ENCODE measurements at regions not wholly inside any gene's neighbourhood (a gene's known extent, or its start where the extent isn't known, plus 50 kb on each side); places are given as distances from the start of the nearest gene placed in this dataset.

DNA sequence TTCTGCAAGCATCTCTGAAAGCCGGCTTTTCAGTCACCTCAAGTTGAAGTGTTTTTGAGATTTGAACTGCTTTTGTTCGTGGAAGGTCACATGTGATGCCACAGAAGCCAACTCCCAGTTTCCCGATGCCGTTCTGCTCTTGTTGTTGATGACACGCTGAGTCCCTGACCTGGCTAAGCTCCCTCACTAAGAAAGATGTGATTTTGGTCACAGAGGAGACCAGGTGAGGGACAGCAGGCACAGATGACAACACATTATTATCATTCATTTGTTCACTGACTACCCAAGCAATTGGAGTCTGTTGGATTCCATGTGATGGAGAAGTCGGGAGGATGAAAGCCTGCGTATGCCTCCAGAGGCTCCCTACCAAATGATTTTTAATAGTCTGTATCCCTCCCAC is 822.4 kb upstream of the RBFOX1 start:
- DNase-seq (ENCODE audit: low spot score) = no peak

DNA sequence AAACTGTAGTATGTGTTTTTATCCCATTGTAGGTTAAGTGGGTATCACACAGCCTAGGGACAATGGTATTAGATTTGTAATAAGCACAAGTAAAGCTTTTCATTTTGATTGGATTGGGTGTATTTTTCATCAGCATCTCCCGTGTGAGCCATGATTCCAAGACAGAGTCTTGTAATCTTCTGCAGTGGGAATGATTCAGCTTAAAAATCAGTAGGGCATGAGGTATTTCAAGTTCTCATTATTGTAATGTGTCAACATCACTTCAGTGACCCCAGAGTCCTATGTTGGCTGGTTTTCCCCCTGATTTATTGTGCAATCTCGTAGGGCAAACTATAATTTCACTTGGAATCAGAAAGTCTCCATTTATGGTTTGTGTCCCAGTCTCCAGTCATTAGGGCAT is 833.2 kb upstream of the RBFOX1 start:
- no peak for DNase-seq (ENCODE audit: low spot score)

- no peak for DNase-seq (ENCODE audit: low spot score)
Measured at GRCh38 chr16:6498858-6499257, 833.8 kb upstream of the RBFOX1 start.

DNA sequence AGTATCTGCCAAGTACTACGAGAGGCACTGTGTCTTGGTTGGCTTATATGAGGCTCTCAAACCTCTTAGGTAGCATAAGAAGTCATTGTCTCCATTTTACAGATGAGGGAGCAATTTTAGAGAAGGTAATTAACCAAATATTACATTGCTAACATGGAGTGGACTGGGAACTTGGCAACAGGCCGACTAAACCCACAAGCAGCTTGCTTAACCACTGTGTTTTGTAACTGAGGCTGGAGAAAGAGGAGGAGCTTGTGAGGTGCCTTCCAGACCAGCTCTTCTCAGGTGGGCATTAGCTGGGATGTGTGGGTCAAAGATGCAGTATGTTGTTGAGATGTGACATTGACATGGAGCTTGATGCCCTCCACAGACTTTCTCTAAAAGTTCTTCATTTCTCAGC is 835.6 kb upstream of the RBFOX1 start:
- DNase-seq (ENCODE audit: low spot score) = no peak

GRCh38 chr16:6495486-6496210 is 837.0 kb upstream of the RBFOX1 start:
- DNase-seq (ENCODE audit: low spot score) = peak; percentile 11

GRCh38 chr16:6494716-6495115 is 837.9 kb upstream of the RBFOX1 start:
- no peak for DNase-seq (ENCODE audit: low spot score)

DNA sequence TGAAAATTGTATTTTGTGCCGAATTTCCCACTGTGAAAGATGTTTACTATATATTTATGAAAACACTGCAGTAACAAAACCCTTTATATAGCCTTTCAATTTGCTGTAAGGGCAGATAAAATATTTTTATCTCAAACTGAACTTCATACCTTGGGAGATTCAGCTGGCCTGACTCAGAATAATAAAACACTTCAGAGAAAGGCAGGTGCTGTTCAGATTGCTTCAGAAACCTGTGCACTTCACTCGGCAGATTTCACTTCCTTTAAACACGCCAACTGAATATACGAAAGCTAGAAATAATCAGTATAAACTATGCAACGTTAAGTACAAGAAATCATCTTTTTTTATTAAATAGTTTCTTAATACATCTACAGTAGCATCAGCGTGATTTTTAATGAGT is 839.1 kb upstream of the RBFOX1 start:
- no peak for DNase-seq (ENCODE audit: low spot score)

DNA sequence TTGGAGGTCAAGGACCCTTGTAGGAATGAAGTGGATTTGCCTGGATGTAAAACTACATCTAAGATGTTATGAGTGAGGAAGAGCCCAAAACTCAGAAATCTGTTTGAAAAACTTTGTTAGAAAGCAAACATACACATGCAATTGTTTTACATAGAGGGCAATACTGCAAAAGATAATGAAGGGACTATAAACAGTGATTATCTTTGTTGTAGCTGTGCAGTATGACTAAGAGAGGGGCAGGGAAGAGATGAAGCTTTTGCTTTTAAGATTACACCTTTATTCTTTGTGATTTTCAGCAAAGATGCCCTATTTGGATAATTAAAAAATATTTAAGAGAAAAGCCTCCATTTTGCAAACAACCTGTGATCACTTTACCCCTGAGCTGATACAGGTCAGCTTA is 839.9 kb upstream of the RBFOX1 start:
- no peak for DNase-seq (ENCODE audit: low spot score)

GRCh38 chr16:6484935-6485334 is 847.7 kb upstream of the RBFOX1 start:
- DNase-seq (ENCODE audit: low spot score) = no peak

DNA sequence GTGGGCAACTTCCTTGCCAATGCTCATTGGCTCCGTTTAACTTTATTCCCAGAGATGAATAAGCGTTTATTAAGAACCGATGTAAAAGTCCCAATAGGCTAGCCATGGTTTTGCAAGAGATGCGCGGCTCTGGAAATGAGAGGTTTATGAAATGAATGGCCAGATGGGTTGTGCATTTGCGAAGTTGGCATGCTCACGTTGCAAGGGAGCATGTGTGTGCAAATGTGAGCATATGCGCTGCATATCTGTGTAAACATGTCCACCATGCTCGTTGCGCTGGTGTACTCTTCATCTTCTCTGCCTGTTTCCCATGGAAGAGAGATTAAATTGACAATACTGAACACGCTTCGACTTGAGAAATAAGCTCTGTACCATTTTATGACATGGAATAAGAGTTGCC is 848.6 kb upstream of the RBFOX1 start:
- DNase-seq (ENCODE audit: low spot score) = peak; percentile 16

GRCh38 chr16:6483469-6484033 is 849.1 kb upstream of the RBFOX1 start:
- DNase-seq (ENCODE audit: low spot score) = peak; percentile 42

- peak; percentile 36 for DNase-seq (ENCODE audit: low spot score)
Measured at GRCh38 chr16:6482696-6483468, 849.8 kb upstream of the RBFOX1 start.

GRCh38 chr16:6481894-6482293 is 850.8 kb upstream of the RBFOX1 start:
- DNase-seq (ENCODE audit: low spot score) = no peak

GRCh38 chr16:6453742-6454141 is 878.9 kb upstream of the RBFOX1 start:
- DNase-seq (ENCODE audit: low spot score) = no peak

- no peak for DNase-seq (ENCODE audit: low spot score)
Measured at GRCh38 chr16:6447021-6447790, 885.4 kb upstream of the RBFOX1 start.

- DNase-seq (ENCODE audit: low spot score) = no peak
Measured at GRCh38 chr16:6446370-6446769, 886.3 kb upstream of the RBFOX1 start.

DNA sequence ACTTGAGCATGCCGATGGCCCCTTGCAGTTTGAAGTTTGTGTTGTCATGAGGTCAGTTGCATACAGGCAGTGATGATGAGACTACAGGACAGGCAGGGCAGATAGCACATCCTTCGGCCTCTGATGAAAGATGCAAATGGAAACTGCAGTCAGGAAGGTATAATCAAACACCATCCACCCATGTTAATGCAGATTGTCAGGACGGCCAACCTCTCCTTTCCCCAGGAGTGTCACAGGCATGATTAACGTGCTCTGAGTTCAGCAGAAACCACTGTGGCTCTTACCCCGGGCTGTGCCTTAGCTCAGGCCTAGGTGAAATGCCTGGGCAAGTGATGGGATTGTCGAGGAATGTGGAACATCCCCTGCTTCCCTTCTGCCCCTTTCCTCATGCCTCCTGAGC is 893.5 kb upstream of the RBFOX1 start:
- no peak for DNase-seq (ENCODE audit: low spot score)

DNA sequence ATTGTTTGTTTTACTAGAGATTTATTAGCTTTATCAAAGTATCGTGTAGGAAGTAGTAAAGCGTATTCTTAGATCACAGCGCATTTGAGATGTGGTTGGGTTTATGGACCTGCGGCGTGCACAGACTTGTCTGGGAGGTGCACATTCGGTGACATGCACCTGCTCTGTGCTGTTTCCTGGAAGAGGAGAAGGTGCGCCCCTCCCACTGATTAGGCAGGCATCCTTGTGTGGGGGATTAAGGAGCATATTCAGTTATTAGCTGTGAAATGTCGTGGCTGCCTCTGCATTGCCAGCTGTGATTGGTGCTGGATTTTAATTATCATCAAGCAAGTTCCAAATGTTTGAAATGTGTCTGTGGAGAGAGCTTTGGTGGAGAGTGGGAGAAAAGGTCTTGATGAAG is 903.8 kb upstream of the RBFOX1 start:
- no peak for DNase-seq (ENCODE audit: low spot score)

DNA sequence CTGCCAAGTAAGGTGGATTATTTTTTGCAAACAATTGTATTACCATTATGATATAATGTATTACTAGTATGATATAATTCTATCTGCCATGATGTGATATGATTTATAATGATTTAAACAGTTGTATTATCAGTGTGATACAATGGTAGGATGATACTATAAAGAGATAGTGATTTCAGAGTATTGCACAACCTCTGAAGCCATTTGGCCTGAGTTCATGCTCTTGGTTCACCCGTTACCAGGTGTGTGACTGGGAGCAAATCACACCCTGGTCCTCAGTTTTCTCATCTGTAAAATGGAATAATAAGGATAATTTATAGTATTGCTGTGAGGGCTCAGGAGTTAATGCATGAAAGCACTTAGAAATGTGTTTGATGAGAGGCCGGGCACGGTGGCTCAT is 905.0 kb upstream of the RBFOX1 start:
- DNase-seq (ENCODE audit: low spot score) = no peak

DNA sequence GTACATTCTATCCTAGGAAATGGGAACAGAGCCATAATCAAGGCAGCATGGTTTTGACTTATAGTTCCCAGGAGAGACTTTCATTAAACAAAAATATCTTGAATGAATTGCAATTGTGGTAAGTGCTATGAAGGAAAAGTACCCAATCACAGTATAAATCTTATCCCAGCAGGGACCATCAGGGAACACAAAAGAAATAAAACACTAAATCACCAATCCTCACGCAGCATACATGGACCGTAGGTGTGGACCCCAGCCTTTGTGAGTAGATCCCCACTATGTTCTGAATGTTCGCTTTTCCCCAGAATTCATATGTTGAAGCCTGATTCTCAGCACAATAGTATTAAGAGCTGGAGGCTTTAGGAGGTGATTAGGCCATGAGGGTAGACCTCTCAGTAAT is 925.0 kb upstream of the RBFOX1 start:
- no peak for DNase-seq (ENCODE audit: low spot score)

DNA sequence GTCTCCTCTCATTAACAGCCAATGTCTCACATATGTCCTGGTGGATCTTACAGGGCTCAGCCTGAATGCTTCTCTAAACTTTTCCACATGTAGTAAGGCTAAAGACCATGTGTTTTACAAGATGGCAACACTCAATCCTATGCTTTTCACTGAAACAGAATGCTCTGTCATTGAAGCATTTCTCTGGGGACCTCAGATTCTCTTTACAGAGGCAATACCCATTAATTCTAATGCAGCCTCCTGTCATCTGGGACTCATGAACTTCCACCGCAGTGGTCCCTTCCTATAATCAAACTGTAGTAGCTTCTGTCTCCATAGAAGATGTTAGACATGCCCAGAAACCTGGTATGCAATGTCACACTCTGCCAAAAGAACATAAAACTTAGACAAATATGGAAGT is 926.6 kb upstream of the RBFOX1 start:
- DNase-seq (ENCODE audit: low spot score) = no peak

DNA sequence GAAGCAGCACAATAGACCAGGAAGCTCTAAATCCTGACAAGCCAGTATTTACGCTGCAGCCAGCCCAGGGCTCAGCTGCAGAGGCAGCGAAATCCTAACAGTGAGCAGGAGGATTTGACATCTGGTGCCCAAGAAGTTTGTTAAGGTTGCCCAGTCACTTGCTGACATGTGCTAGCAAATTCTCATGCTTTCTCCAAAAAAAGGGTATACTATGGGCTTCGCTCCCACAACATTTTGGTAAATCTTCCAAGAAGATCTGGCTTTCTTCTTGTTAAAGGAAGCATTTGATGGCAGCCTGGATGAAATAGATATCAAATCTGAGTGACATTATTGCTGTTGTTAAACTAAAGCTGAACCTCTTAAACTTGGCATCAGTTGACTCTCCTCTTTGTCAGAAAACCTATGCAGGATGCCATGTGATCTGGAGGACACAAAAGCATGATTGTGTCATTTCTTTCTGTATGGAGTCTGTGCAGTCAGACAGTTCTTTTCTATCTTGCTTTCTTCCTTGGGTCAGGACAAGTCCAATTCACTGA is 949.7 kb upstream of the RBFOX1 start:
- DNase-seq (ENCODE audit: low spot score) = peak; percentile 51

Measured in Ammon's horn (tissue), 1 donor.